ENCODE measurements at regions not wholly inside any gene's neighbourhood (a gene's known extent, or its start where the extent isn't known, plus 50 kb on each side); places are given as distances from the start of the nearest gene placed in this dataset.

DNA sequence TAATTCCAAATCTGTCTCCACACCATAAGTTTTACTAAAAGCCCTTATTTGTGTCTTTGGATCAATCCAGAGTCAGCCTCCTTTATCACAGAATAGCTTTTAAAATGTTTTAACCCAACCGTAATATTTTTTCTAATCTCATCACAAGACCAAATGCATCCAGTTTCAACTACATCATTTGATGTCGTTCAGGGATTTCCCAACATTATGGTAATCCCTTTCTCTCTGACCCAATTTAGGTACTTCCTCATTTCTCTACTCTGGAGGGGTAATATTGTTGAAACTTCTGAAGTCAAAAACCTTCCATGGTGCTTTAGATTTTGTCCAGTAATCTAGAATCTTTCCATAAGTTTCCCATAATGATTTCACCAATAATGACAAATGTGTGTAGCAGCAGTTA is 596.8 kb downstream of the SOX5 start:
- Histone ChIP-seq H3K9me3 (ENCODE audit: control insufficient read depth, insufficient read depth, low read length) (no peaks in the 10 kb centered on the region), H3K36me3 (ENCODE audit: control insufficient read depth, low read length) (no peaks in the 10 kb centered on the region), H3K4me3 (ENCODE audit: low read length) (no peak overlapping the region), H3K27me3 (ENCODE audit: control insufficient read depth, low read length) (no peaks in the 10 kb centered on the region), H3K4me2 (ENCODE audit: low read length) (no peak overlapping the region), H3K27ac (ENCODE audit: low read depth, low read length) (no peak overlapping the region), H3K4me1 (ENCODE audit: control insufficient read depth, low read length) (no peaks in the 10 kb centered on the region), H3F3A (ENCODE audit: control insufficient read depth, insufficient read depth) (no peaks in the 10 kb centered on the region), H3K79me2 (ENCODE audit: control insufficient read depth, low read length) (no peaks in the 10 kb centered on the region), H4K20me1 (ENCODE audit: control insufficient read depth, insufficient read depth, low read depth, low read length) (no peaks in the 10 kb centered on the region), H3K9me2 (replicated peaks; ENCODE audit: control insufficient read depth, low read length) (no peaks in the 10 kb centered on the region; the same call in 1 of the 2 replicates)
- no peak for TF ChIP-seq EZH2phosphoT487 (IDR thresholded peaks at IDR 0.05; ENCODE audit: borderline replicate concordance, low read length)
- TF ChIP-seq, protein P1, sequence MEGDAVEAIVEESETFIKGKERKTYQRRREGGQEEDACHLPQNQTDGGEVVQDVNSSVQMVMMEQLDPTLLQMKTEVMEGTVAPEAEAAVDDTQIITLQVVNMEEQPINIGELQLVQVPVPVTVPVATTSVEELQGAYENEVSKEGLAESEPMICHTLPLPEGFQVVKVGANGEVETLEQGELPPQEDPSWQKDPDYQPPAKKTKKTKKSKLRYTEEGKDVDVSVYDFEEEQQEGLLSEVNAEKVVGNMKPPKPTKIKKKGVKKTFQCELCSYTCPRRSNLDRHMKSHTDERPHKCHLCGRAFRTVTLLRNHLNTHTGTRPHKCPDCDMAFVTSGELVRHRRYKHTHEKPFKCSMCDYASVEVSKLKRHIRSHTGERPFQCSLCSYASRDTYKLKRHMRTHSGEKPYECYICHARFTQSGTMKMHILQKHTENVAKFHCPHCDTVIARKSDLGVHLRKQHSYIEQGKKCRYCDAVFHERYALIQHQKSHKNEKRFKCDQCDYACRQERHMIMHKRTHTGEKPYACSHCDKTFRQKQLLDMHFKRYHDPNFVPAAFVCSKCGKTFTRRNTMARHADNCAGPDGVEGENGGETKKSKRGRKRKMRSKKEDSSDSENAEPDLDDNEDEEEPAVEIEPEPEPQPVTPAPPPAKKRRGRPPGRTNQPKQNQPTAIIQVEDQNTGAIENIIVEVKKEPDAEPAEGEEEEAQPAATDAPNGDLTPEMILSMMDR (IDR thresholded peaks at IDR 0.05; ENCODE audit: low read depth, low read length, poor library complexity, severe bottlenecking) = no peak

DNA sequence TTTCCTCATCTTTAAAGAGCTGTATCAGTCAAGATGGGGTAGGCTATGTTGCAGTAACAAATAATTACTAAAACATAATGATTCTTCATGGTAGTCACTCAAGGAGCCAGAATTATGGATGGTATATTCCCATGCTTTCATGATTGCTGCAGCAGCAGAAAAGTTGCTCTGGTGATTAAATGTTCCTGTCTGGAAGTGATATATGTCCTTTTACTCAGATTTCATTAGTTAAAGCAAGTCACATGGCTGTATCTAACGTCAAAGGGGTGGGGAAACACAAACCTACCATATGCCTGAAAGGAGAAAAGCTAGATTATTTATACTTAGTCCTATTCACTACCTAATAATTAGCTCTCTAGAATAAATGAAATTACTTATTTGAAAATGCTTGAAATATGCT is 594.7 kb downstream of the SOX5 start:
- H3K4me3 ChIP-seq (ENCODE audit: low read length) = no peak overlapping the region
- no peak overlapping the region for H3K4me2 ChIP-seq (ENCODE audit: low read length)
- H3F3A ChIP-seq (ENCODE audit: control insufficient read depth, insufficient read depth) = no peaks in the 10 kb centered on the region
- H3K79me2 ChIP-seq (ENCODE audit: control insufficient read depth, low read length) = no peaks in the 10 kb centered on the region
- H4K20me1 ChIP-seq (ENCODE audit: control insufficient read depth, insufficient read depth, low read depth, low read length) = no peaks in the 10 kb centered on the region
- no peaks in the 10 kb centered on the region for H3K27me3 ChIP-seq (ENCODE audit: control insufficient read depth, low read length)
- H3K36me3 ChIP-seq (ENCODE audit: control insufficient read depth, low read length) = no peaks in the 10 kb centered on the region
- TF ChIP-seq, protein P1 (IDR thresholded peaks at IDR 0.05; ENCODE audit: low read depth, low read length, poor library complexity, severe bottlenecking) = no peak
- no peak for TF ChIP-seq EZH2phosphoT487 (IDR thresholded peaks at IDR 0.05; ENCODE audit: borderline replicate concordance, low read length)
- H3K9me2 ChIP-seq (replicated peaks; ENCODE audit: control insufficient read depth, low read length) = no peaks in the 10 kb centered on the region; the same call in 1 of the 2 replicates
- no peaks in the 10 kb centered on the region for H3K9me3 ChIP-seq (ENCODE audit: control insufficient read depth, insufficient read depth, low read length)
- no peak overlapping the region for H3K27ac ChIP-seq (ENCODE audit: low read depth, low read length)
- H3K4me1 ChIP-seq (ENCODE audit: control insufficient read depth, low read length) = no peaks in the 10 kb centered on the region

DNA sequence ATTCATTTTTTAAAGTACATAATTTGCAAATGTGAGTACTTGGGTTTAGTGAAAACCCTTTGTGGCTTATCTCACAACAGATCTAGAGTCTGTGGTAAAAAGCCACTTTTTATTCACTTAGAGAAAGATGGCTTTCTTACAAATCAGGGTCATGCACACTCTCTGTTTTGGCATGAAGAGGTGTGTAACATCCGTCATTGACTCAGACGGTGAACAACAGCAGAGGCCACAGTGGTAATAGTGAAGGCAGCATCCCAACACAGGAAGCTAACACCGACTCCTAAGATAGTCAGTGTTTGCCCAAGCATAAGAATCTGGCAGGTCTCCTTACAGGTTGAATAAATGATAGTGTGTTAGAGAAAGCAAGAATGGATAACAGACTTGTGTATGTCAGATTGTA is 593.0 kb downstream of the SOX5 start:
- H3K9me2 ChIP-seq (replicated peaks; ENCODE audit: control insufficient read depth, low read length) = no peaks in the 10 kb centered on the region
- TF ChIP-seq EZH2phosphoT487 (IDR thresholded peaks at IDR 0.05; ENCODE audit: borderline replicate concordance, low read length) = no peak
- TF ChIP-seq, protein P1 (IDR thresholded peaks at IDR 0.05; ENCODE audit: low read depth, low read length, poor library complexity, severe bottlenecking) = no peak
- no peaks in the 10 kb centered on the region for H3K79me2 ChIP-seq (ENCODE audit: control insufficient read depth, low read length)

More for the DNA sequence above, 593.0 kb downstream of the SOX5 start:
- Histone ChIP-seq H3F3A (ENCODE audit: control insufficient read depth, insufficient read depth) (no peaks in the 10 kb centered on the region), H3K4me3 (ENCODE audit: low read length) (no peak overlapping the region), H3K36me3 (ENCODE audit: control insufficient read depth, low read length) (no peaks in the 10 kb centered on the region), H3K4me1 (ENCODE audit: control insufficient read depth, low read length) (no peaks in the 10 kb centered on the region), H3K27me3 (ENCODE audit: control insufficient read depth, low read length) (no peaks in the 10 kb centered on the region), H4K20me1 (ENCODE audit: control insufficient read depth, insufficient read depth, low read depth, low read length) (no peaks in the 10 kb centered on the region), H3K27ac (ENCODE audit: low read depth, low read length) (no peak overlapping the region), H3K9me3 (ENCODE audit: control insufficient read depth, insufficient read depth, low read length) (no peaks in the 10 kb centered on the region), H3K4me2 (ENCODE audit: low read length) (no peak overlapping the region)
